Tibial nerve (tissue), 4 donors: ENCODE measurements at regions not wholly inside any gene's neighbourhood (a gene's known extent, or its start where the extent isn't known, plus 50 kb on each side); places are given as distances from the start of the nearest gene placed in this dataset.

Experiments
- DNase-seq, 2 donors: peaks; one replicate each; pipeline ENCODE4 v3.0.0-alpha.2; 2019; ENCODE audit warnings: low spot score in 2 of 2
- H3K27ac ChIP-seq, 4 donors: fragments of 200-600 bp; sonication (generic) in 3 of 4; one replicate each; pipeline ENCODE4 v1.5.1; 2017 to 2019; ENCODE audit warnings: mild to moderate bottlenecking in 1 of 4
- H3K27me3 ChIP-seq, 2 donors: fragments of 200-600 bp; sonication (generic) in 1 of 2; one replicate each; pipeline versions ENCODE4 v1.5.1 to v1.6.0; 2017 to 2019
- H3K36me3 ChIP-seq, 3 donors: fragments of 200-600 bp; sonication (generic); one replicate each; pipeline ENCODE4 v1.5.1; 2018 to 2019
- H3K4me1 ChIP-seq, 4 donors: fragments of 200-600 bp; sonication (generic) in 3 of 4; one replicate each; pipeline ENCODE4 v1.5.1; 2017 to 2019
- H3K4me3 ChIP-seq, 4 donors: fragments of 200-600 bp; sonication (generic) in 3 of 4; one replicate each; pipeline ENCODE4 v1.5.1; 2017 to 2019; ENCODE audit warnings: mild to moderate bottlenecking in 1 of 4, moderate library complexity in 1 of 4
- H3K9me3 ChIP-seq, 4 donors: fragments of 200-600 bp; sonication (generic) in 3 of 4; one replicate each; pipeline ENCODE4 v1.5.1; 2017 to 2019
- CTCF ChIP-seq, 5 experiments: fragments of 200-600 bp in 3 of 5; fragments of 450-650 bp in 2 of 5; sonication (generic) in 3 of 5; IDR thresholded peaks; one replicate each; pipeline ENCODE4 v1.5.1; 2016 to 2019; ENCODE audit warnings: antibody characterized with exemption in 5 of 5, mild to moderate bottlenecking in 3 of 5, moderate library complexity in 2 of 5
- EP300 ChIP-seq, 2 donors: sonication (generic); formaldehyde crosslinking; IDR thresholded peaks; one replicate each; pipeline ENCODE4 v1.6.1; 2017; ENCODE audit warnings: antibody characterized with exemption in 2 of 2, mild to moderate bottlenecking in 1 of 2
- POLR2A ChIP-seq, 2 donors: fragments of 450-650 bp; IDR thresholded peaks; one replicate each; pipeline ENCODE4 v1.6.1; 2017; ENCODE audit warnings: antibody characterized with exemption in 2 of 2, mild to moderate bottlenecking in 2 of 2, moderate library complexity in 2 of 2
- WGBS, 2 donors: methylation state at CpG; one replicate each; pipeline ENCODE4 v1.1.5; 2018; 5-methylcytosine and 5-hydroxymethylcytosine counted together

DNA sequence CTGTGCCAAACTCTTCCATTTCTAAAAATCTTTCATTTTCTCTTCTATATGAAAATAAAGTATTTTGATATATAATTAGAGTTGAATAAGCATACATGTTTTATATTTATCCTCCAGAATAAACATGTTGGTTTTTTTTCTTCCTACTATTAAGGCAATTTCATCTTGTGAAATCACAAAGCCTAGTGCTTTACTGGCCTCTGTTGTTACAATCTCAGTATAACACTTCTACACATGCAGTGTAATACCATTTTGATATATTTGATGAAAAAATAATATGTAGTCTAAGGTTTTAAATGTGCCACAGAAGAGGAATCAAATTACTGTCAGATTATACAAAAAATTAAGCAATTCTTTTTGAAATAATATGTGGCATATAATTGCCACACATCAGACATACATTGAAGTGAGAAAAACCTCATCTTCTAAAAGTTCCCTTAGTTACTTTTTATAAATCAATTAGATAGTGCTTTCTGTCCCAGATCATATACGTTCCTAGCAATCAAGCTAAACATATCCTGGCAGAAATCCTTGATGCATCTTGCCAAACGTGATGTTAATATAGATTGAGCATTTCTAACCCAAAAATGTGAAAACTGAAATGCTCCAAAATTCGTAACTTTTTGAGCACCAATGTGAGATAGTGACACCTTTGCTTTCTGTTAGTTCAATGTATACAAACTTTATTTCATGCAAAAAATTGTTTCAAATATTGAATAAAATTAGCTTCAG is 225.1 kb upstream of the MANEA start:
- Histone ChIP-seq H3K9me3 (no peaks in the 10 kb centered on the region), H3K27me3 (no peaks in the 10 kb centered on the region), H3K36me3 (no peaks in the 10 kb centered on the region), H3K4me3 (no peak overlapping the region), H3K4me1 (no peaks in the 10 kb centered on the region), H3K27ac (no peak overlapping the region)
- DNase-seq = no peak
- TF ChIP-seq CTCF (IDR thresholded peaks at IDR 0.05) (no peak), POLR2A (IDR thresholded peaks at IDR 0.05) (no peak), EP300 (IDR thresholded peaks at IDR 0.05) (no peak)
- 61 to 66% methylated on average over 3 of the region's 3 CpGs for WGBS, 2 donors

DNA sequence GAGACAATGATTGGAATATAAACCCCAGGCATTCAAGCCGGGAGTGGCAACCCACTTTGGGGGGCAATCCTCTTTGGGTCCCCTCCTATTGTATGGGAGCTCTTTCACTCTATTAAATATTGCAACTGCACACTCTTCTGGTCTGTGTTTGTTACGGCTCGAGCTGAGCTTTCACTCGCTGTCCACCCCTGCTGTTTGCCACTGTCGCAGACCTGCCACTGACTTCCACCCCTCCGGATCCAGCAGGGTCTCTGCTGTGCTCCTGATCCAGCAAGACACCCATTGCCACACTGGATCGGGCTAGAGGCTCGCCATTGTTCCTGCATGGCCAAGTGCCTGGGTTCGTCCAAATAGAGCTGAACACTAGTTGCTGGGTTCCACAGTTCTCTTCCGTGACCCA is 222.8 kb upstream of the MANEA start:
- TF ChIP-seq EP300 (IDR thresholded peaks at IDR 0.05) (no peak), CTCF (IDR thresholded peaks at IDR 0.05) (no peak), POLR2A (IDR thresholded peaks at IDR 0.05) (no peak)
- Histone ChIP-seq H3K4me3 (no peak overlapping the region), H3K9me3 (no peaks in the 10 kb centered on the region), H3K27ac (no peak overlapping the region), H3K36me3 (no peaks in the 10 kb centered on the region), H3K4me1 (no peaks in the 10 kb centered on the region), H3K27me3 (no peaks in the 10 kb centered on the region)
- DNase-seq = no peak
- WGBS, 2 donors = 93 to 94% methylated on average over 7 to 10 of the region's 10 CpGs

DNA sequence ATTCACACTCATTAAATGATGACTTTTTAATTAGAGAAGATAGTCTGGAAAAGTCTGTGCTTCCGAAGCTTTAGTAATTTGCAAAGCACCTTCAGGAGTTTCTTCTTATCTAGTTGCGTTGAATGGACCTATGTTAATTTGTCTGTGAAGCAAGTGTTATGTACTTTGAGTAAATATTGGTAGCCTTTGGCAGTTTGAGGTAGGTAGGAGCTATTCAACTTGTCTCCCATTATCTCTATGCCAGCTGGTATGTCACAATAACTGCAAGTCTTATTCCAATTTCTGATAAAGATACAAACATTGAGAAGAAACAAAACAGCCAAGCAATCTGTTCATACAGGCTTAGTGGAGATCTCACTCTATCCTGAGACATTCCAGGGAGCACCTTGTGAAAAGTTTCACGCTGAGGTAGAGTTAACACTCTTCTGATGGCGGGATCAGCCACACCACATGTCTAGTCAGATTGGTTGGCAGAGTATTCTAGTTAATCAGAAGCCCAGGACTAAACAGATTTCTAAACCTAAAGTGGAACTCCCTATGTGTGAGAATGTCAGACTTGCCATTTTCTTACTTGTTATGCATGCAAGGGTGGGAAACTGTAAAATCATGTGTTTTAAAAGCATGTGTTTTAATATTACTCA is 219.8 kb upstream of the MANEA start:
- DNase-seq = no peak
- no peaks in the 10 kb centered on the region for H3K27me3 ChIP-seq
- no peak overlapping the region for H3K4me3 ChIP-seq
- no peak overlapping the region for H3K27ac ChIP-seq
- no peak for TF ChIP-seq POLR2A (IDR thresholded peaks at IDR 0.05)
- TF ChIP-seq CTCF (IDR thresholded peaks at IDR 0.05) = no peak
- TF ChIP-seq EP300 (IDR thresholded peaks at IDR 0.05) = no peak
- no peaks in the 10 kb centered on the region for H3K36me3 ChIP-seq
- no peaks in the 10 kb centered on the region for H3K4me1 ChIP-seq
- H3K9me3 ChIP-seq = no peaks in the 10 kb centered on the region
- 81 to 86% methylated on average over 4 of the region's 4 CpGs for WGBS, 2 donors

DNA sequence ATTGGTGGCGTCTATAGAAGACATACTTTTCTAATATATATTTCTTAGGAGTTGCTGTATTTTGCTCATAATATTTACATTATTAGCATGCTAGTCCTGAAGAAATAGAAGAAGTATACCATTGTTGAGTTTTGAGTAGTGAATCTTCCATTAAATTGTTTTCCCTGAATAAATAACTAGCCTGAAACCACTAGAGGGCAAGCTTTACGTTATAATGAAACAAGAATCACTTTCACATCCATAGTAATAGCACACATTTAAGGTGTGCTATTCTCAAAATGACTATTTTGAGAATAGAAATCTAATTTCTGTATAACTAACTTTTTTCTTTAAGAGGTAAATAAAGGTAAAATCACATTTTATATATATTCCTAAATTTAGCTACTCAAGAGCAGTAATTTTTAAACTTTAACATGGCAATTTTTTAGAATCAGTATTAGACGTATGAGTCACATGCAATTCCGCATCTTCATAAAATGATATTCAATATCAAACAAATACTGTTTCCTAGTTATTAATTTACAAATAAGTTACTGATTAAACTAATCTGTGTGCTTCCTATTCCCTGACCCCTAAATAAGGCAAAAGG is 213.2 kb upstream of the MANEA start:
- Histone ChIP-seq H3K36me3 (no peaks in the 10 kb centered on the region), H3K27ac (no peak overlapping the region), H3K9me3 (no peaks in the 10 kb centered on the region), H3K4me3 (no peak overlapping the region), H3K4me1 (no peaks in the 10 kb centered on the region), H3K27me3 (no peaks in the 10 kb centered on the region)
- no peak for DNase-seq
- TF ChIP-seq CTCF (IDR thresholded peaks at IDR 0.05) = peak in 3 of 5 experiments; percentile 12 to 38 (median 22)
- no peak for TF ChIP-seq POLR2A (IDR thresholded peaks at IDR 0.05)
- TF ChIP-seq EP300 (IDR thresholded peaks at IDR 0.05) = no peak
- WGBS, 2 donors = 57 to 69% methylated on average over 4 of the region's 4 CpGs

GRCh38 chr6:95365454-95365853 is 211.9 kb upstream of the MANEA start:
- DNase-seq = no peak
- Histone ChIP-seq H3K4me3 (no peak overlapping the region), H3K9me3 (no peaks in the 10 kb centered on the region), H3K27ac (no peak overlapping the region), H3K4me1 (no peaks in the 10 kb centered on the region), H3K36me3 (no peaks in the 10 kb centered on the region), H3K27me3 (no peaks in the 10 kb centered on the region)
- TF ChIP-seq CTCF (IDR thresholded peaks at IDR 0.05) (no peak), EP300 (IDR thresholded peaks at IDR 0.05) (no peak), POLR2A (IDR thresholded peaks at IDR 0.05) (no peak)
- 20 to 41% methylated on average over 2 of the region's 2 CpGs for WGBS, 2 donors
